ENCODE measurements at regions not wholly inside any gene's neighbourhood (a gene's known extent, or its start where the extent isn't known, plus 50 kb on each side); places are given as distances from the start of the nearest gene placed in this dataset.

DNA sequence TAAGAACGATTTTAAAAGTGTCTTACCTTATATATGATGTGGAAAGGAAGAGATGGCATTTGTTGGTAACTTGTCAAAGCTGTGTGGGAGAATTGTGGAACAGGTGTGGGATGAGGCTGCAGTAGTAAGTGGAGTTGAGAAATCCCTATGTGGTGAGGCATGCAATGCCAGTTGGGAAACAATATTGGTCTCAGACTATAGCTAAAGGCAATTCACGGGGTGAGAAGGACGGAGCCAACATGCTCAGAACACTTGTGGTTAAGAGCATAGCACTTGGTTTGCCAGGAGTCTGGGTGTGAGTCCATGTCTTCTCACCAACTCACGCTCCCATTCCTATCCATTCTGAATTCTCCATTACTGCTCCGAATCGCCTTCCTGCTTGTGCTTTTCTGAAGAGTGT is 615.6 kb upstream of the ADAMTS9 start:
- TF ChIP-seq, protein P1, sequence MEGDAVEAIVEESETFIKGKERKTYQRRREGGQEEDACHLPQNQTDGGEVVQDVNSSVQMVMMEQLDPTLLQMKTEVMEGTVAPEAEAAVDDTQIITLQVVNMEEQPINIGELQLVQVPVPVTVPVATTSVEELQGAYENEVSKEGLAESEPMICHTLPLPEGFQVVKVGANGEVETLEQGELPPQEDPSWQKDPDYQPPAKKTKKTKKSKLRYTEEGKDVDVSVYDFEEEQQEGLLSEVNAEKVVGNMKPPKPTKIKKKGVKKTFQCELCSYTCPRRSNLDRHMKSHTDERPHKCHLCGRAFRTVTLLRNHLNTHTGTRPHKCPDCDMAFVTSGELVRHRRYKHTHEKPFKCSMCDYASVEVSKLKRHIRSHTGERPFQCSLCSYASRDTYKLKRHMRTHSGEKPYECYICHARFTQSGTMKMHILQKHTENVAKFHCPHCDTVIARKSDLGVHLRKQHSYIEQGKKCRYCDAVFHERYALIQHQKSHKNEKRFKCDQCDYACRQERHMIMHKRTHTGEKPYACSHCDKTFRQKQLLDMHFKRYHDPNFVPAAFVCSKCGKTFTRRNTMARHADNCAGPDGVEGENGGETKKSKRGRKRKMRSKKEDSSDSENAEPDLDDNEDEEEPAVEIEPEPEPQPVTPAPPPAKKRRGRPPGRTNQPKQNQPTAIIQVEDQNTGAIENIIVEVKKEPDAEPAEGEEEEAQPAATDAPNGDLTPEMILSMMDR (conservative IDR thresholded peaks at IDR 0.05), result no peak
- Mint-ChIP-seq H3K4me3 (no peak overlapping the region), H3K27me3 (peaks cover 7% of the 10 kb centered on the region), H3K36me3 (no peaks in the 10 kb centered on the region), H3K4me1 (ENCODE audit: unreplicated experiment) (no peaks in the 10 kb centered on the region), H3K27ac (no peak overlapping the region), H3K9me3 (no peaks in the 10 kb centered on the region)
- no peak for DNase-seq (ENCODE audit: extremely low spot score, unreplicated experiment)

DNA sequence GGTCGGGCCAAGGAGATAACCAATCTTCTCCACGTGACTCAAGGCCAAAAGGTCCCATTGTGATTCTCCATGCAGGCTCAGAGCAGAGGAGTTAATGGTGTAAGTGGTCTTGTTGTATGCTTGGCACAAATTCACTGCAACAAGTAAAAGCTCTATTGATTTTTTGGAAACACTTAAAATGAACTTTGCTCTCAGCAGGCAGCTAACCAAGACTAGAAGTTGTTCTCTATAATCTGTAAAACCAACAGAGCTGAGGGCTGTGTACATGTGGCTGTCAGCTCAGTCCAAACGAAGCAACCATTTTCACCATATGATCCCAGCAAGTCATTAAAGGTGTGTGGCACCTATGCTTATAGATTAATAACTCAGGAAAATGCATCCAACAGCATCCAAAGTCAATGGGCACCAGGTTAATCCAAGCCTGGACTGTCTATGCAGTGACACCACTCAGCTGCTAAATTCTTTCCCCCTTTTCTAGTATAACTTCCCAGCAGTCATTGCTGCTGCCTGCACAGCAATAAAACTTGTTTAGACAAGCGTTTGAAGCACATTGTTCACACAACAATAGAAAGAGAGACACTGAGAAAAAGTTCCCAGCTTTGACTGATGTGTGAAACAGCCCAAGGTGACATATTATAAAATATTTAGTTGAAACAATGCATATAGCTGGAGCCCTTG is 603.8 kb upstream of the ADAMTS9 start:
- H3K36me3 Mint-ChIP-seq, result no peaks in the 10 kb centered on the region
- no peaks in the 10 kb centered on the region for H3K27me3 Mint-ChIP-seq

DNA sequence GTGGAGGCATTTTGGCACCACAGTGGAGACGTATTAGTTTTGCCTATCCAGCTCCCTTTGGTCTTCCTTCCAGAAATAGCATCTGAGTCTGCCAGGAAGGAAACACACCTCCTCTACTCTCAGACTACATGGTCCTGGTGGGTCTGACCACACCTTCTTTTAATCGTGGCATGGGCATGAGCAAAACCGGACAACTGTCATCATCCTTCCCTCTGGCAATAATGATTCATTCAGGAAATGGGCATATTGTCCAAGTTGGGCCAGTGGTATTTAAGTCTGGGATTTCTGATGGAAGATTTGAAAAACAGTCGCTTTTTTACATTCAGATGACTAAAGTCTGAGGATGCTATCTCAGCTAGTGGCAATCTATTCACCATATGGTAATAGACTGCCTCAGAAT is 601.0 kb upstream of the ADAMTS9 start:
- H3K27me3 Mint-ChIP-seq, result peaks cover 7% of the 10 kb centered on the region
- H3K36me3 Mint-ChIP-seq, result no peaks in the 10 kb centered on the region
- H3K4me1 Mint-ChIP-seq (ENCODE audit: unreplicated experiment), result peaks cover 18% of the 10 kb centered on the region
- no peaks in the 10 kb centered on the region for H3K9me3 Mint-ChIP-seq
- no peak overlapping the region for H3K27ac Mint-ChIP-seq
- H3K4me3 Mint-ChIP-seq, result no peak overlapping the region
- DNase-seq (ENCODE audit: extremely low spot score, unreplicated experiment), result no peak
- TF ChIP-seq, protein P1 (conservative IDR thresholded peaks at IDR 0.05), result no peak

More for the DNA sequence above, 603.8 kb upstream of the ADAMTS9 start:
- DNase-seq (ENCODE audit: extremely low spot score, unreplicated experiment), result no peak
- Mint-ChIP-seq H3K4me3 (no peak overlapping the region), H3K4me1 (ENCODE audit: unreplicated experiment) (peaks cover 10% of the 10 kb centered on the region), H3K27ac (no peak overlapping the region), H3K9me3 (peaks cover 6% of the 10 kb centered on the region)
- TF ChIP-seq, protein P1 (conservative IDR thresholded peaks at IDR 0.05), result no peak

DNA sequence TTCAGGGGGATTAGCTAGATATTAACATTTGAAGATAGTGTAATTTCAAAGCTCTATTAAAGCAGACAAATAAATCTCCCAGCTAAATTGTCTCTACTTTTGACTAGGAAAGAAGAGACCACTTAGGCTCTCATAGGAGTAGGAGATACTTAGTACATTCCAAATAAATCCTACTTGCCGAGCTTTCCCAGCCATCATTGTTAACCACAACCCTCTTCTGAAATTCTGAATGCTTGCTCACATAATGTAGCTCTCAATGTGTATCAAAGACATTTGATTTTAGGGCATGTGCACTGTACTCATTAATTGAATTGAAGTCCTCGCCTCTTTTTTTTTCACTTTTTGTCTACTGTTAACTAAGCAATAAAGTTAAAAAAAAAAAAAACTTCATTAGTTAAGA is 598.2 kb upstream of the ADAMTS9 start:
- no peaks in the 10 kb centered on the region for H3K36me3 Mint-ChIP-seq
- no peak overlapping the region for H3K4me3 Mint-ChIP-seq
- peaks cover 11% of the 10 kb centered on the region for H3K4me1 Mint-ChIP-seq (ENCODE audit: unreplicated experiment)
- peaks cover 16% of the 10 kb centered on the region for H3K27me3 Mint-ChIP-seq
- DNase-seq (ENCODE audit: extremely low spot score, unreplicated experiment), result no peak
- TF ChIP-seq, protein P1 (conservative IDR thresholded peaks at IDR 0.05), result no peak
- H3K27ac Mint-ChIP-seq, result no peak overlapping the region
- H3K9me3 Mint-ChIP-seq, result peaks cover 3% of the 10 kb centered on the region

DNA sequence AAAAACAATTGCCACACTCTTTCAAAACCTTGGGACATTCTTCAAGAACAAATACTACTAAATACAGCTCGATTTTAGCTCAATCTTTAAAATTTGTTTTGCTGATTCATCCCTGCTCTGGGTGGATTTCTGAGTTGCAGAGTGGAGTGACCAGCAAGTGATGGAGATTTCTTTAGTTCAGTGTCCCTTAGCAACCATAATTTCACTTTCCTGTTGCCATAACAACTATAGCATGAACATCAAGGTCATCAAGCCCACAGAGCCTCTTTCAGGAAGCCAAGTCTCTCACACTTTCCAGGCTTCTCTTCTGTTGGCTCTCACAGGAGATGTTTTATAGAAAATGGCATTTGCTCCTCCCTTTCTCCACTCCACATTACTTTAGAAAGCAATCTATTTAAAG is 597.2 kb upstream of the ADAMTS9 start:
- Mint-ChIP-seq H3K4me1 (ENCODE audit: unreplicated experiment) (peaks cover 11% of the 10 kb centered on the region), H3K27me3 (peaks cover 18% of the 10 kb centered on the region)

More for the DNA sequence above, 597.2 kb upstream of the ADAMTS9 start:
- Mint-ChIP-seq H3K4me3 (no peak overlapping the region), H3K27ac (no peak overlapping the region), H3K36me3 (no peaks in the 10 kb centered on the region), H3K9me3 (peaks cover 3% of the 10 kb centered on the region)
- TF ChIP-seq, protein P1 (conservative IDR thresholded peaks at IDR 0.05), result no peak
- no peak for DNase-seq (ENCODE audit: extremely low spot score, unreplicated experiment)
